HG02884 (cell line): ENCODE measurements at regions not wholly inside any gene's neighbourhood (a gene's known extent, or its start where the extent isn't known, plus 50 kb on each side); places are given as distances from the start of the nearest gene placed in this dataset.
"Not testable (repeated sequence)": the region's sequence is repeated elsewhere in the genome, so short reads cannot be mapped to it uniquely, and the experiment has no call there.

Experiments used
- ATAC-seq: cut with Tn5 transposase; IDR thresholded peaks from one replicate; pipeline ENCODE4 v1.9.1; 2021; ENCODE audit warnings: mild to moderate bottlenecking, moderate library complexity; ENCODE audit not compliant: unreplicated experiment

DNA sequence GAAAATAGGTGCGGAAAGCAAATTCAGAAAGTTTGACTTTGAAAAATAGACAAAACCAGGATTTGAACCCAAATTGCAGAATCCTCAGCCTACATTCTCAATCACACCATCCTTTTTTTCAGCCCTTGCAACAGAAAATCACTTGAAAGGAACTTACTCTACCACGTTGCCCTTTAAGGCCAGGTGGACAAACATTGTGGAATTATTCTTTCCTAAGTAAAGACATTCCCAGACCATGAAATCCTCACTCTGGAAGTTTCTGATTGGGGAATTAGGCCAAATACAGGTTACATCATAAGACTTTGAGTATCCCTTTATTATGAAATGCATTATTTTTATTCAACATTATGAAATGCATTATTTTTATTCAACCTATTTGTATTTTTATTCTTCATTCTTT, 259.4 kb downstream of the RAD51AP2 start:
- no peak for ATAC-seq

DNA sequence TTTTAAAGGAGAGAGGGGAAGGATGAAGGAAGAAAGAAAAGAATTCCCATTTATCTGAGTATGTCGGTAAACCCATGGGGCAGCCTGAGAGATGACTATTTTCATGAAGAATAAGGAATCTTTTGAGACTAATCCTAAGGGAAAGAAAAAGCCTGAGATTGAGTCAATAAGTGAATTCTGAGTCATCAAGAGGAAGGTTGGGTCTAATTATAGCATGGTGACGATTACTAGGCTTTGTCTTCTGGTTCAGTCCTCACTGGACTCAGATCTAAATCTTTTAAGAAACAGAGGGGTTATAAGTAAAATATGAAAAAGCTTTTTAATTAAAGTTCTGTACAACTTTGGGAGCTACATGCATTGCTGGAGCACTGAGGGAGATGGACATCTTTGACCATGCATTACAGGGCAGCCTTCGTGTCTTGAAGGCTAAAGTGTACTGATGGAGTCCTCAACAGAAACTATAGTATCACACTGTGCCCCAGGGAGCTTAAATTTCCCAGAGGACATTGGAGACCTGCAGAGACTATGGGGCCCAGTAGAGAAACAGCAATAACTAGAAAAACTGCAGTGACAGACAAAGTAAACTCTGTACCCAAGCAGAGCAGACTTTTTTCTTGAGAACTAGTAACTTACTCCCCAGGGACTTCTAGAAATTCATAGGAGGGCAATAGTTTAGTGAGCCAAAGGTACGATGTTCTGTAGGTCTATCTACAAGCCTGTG, 260.9 kb downstream of the RAD51AP2 start:
- peak; percentile 55 for ATAC-seq

DNA sequence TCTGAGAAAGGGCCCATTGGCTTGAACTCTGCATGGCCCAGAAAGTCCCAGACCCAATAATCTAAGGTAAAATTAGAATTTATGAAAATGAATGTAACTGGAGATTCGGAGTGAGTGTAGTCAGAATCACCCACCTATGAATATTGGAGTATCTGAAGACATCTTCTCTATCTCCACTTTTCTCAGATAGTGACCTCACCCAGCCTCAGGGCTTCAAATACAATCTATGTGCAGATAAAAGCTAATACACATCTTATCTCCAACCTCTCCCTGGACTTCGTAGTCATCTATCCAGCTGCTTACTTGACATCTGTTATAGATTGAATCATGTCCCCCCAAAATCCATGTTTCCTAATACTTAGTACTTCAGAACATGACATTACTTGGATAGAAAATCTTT, 263.2 kb downstream of the RAD51AP2 start:
- no peak for ATAC-seq

DNA sequence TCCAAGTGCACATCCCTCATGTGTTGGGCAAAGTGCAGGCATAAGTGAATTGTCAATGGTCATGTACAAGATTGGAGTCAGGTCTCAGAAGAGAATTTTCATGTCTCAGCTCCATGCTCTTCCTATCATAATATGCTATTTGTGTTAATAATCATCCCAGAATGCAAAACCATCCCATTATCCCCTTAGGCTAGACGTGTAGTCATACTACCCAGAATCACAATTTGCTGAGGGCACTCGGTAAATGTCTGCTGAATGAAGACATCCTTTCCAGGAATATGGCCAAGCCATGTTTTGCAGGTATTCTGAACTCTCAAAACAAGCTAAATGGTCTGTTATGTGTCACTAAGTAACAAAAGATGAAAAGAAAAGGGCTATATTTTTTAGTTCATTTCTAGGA, 263.8 kb downstream of the RAD51AP2 start:
- ATAC-seq = no peak

DNA sequence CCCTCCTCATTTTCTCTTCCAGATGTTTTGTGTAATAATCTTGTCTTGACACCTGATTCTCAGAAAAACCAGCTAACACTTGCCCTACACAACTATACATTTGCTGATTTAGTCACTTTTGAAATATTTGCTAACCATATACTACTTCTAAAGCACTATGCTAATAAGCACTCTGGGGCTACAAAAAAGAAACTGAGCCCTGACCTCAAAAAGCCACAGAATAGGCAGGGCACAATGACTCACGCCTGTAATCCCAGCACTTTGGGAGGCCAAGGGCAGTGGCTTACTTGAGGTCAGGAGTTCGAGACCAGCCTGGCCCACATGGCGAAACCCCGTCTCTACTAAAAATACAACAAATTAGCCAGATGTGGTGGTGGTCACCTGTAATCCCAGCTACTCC, 266.0 kb downstream of the RAD51AP2 start:
- ATAC-seq = no peak

DNA sequence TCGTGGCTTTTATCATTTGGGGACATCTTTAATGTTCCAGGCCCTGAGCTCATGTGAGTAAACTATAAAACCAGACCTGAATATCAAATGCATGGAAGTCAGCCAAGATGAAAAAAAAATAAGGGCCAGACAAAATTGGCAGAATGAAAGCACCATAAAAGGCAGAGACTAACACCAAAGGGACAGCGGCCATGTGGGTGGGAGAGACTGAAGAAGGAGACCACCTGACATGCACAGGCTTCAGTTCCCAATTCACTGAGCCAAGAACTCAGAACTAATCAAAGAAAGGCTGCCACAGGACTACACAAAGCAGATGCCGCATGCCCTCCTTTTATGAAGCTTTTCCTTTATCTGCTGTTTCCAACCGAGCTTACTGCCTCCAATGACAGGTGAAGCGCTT, 267.1 kb downstream of the RAD51AP2 start:
- ATAC-seq = no peak

DNA sequence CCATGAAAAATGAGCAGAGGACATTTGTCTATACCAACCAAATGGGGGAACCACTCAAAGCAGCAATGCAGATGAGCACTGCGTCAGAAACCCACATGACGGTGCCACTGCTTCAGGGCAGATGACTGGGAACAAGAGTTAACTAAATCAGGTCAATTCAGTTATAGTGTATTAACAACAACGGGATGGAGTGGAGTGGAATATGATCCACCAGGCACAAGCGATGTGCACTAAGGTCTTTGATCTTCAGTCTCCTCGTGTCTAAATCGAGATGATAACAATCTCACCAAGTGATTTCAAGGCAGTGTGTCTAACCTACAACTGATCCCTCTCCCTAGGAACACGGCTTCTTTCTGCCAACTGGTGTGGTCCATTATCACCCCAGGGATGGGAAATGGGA, 269.0 kb downstream of the RAD51AP2 start:
- ATAC-seq = no peak

DNA sequence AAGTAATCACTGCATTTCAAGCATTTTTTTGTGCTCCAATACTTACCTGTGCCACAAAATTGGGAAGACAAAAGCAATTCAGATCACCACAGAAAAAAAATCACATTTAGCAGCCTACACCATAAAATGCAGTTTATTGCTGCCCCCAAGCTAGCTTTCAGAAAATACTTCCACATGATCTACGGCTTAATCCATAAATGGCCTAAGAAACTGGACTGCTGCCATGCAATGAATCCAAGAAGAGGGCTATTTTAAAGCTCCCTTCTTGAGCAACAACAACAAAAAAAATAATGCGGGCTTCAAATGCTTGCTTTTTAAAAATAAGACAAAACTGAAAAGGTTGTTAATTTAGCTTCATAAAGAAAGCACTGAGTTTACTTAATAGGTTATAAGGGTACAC, 272.3 kb downstream of the RAD51AP2 start:
- no peak for ATAC-seq

DNA sequence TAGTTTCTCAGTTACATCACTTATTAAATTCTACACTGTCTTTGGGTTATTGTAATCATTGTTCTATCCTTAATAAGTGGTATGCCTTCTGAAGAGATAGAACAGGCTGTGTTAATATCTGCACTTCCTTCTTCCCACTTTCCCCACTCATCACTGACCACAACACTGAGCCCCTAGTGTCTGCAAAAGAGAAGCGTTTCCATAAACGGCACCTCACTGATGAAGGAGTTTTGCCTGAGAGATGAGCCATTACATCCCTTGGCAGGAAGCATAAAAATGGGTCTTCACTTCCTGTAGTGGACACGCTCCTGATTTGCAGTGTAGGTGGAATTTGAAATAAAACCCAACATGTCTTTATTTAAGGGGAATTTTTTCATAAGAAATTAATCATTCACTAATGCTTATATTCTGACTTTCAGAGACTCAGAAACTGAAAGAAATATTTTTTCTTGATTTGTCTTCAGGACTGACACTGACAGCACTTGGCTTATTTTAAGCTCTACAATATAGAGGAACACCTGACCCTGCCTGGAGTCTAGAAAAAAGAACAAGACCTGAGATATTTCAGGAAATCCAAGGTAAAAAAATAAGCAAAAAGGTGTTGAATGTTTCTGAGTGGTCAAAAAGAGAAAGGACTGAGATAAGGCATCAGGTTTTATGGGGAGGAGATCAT, 275.3 kb downstream of the RAD51AP2 start:
- no peak for ATAC-seq

DNA sequence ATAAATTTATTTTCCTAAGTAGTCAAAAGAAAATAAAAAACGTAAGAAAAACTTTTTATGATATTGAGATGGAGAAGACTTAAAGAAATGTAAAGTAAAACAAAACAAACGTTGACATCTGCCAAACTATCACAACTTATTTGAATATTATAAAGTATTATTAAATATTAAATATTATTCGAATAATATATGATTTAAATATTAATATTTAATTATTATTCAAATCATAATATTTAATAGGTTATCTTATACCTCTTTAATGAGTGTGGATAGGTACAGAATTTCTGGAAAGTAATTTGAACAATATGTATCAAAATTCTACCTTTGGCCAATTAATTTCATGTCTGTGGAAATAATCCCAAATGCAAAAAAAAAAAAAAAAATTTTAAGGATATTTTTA, 278.7 kb downstream of the RAD51AP2 start:
- ATAC-seq = no peak

DNA sequence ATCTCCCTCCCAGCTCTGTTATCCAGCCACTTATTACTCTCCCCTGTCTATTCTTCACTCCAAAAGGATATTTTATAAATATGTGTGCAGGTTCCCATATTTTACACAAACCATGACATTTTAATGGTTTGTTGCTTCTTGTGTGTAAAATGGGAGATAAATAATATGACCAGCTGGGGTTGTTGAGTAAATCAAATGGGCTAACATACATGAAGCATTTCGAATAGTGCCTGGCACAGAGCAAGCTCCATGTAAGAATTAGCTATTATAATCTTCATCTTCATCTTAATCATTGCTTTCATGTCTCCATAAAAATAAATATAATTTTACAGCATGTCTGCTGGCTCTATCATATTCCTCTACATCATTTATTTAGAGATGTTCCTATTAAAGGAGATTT, 283.1 kb downstream of the RAD51AP2 start:
- ATAC-seq = no peak

DNA sequence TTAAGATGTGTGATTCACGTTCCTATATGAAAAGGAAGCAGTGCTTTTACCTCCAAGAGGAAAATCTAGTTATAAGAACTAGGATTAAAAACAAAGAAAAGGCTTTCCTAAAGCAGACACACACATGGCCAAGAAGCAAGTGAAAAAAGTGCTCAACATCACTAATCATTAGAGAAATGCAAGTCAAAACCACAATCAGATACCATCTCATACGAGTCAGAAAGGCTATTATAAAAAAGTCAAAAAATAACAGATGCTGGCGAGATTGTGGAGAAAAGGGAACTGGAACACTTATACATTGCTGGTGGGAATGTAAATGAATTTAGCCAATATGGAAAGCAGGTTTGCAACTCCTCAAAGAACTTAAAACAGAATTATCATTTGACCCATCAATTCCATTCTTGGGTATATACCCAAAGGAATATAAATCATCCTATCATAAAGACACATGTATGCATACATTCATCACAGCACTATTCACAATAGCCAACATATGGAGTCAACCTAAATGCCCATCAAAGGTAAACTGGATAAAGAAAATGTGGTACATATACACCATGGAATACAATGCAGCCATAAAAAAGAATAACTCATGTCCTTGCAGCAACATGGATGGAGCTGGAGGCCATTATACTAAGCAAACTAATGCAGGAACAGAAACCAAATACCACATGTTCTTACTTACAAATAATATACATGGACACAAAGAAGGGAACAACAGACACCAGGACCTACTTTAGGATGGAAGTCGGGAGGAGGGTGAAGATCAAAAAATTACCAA, 285.3 kb downstream of the RAD51AP2 start:
- no peak for ATAC-seq

DNA sequence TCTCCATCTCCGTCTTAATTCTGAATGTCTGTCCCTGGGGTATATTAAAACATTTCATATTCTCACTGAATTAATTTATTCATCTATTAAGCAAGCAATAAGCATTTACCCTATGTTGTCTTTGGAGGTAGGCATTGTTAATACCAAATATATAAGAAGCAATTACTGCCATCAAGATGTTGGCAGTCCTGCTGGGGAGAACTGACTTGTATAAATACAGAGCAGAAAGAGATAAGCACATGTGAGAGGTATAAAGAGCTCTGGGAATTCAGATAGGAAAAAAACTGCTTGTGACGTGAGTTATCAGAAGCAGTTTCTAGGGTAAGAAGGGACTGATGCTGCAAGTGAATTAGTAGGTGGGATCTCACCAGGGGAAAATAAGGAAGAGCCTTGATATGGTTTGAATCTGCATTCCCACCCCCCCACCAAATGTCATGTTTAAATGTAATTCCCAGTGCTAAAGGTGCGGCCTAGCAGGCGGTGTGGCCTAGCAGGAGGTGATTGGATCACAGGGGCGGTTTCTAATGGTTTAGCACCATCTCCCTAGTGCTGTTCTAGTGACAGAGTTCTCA, 286.8 kb downstream of the RAD51AP2 start:
- ATAC-seq = no peak

DNA sequence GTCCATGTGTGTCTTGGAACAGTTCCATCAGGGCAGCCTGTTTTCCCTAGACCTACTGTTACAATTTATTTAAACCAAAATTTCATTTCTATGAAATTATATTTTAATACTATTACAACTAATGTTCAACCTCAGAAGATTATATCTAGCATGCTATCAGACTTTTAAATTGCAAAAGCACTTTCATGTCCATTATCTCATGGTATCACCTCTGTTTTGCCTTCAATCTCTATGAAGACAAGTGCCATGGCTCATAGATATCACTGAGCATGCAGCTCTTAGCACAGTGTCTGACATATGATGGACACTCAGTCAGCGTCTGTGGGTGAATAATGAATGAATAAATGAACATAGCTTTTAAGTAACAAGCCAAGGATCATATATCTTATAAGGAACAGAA, 288.8 kb downstream of the RAD51AP2 start:
- no peak for ATAC-seq

DNA sequence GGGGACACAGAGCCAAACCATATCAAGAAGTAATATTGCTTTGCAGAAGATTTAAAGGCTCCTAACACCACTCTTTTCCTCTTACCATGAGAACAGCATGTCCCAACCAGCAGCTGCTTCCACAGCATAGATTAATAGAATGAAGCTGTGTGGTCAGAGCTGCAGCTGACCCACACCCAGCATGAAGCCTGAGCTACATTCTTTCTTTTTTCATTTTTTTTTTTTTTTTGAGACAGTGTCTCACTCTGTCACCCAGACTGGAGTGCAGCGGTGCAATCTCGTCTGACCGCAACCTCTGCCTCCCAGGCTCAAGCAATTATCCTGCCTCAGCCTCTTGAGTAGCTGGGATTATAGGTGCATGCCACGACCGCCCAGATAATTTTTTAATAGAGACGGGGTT, 289.8 kb downstream of the RAD51AP2 start:
- no peak for ATAC-seq

DNA sequence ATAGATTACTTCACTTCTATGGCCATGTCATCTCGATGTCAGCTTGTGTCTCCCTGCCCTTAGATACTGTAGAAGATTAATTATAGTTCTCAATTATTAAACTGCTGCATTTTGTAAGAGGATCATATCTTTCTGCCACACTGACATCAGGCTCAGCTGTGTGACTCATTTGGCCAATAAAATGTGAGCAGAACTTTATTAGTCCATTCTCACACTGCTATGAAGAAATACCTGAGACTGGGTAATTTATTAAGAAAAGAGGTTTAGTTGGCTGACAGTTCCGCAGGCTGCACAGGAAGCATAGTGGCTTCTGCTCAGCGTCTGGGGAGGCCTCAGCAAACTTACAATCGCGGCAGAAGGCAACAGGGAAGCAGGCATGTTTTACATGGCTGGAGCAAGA, 290.4 kb downstream of the RAD51AP2 start:
- ATAC-seq = no peak

DNA sequence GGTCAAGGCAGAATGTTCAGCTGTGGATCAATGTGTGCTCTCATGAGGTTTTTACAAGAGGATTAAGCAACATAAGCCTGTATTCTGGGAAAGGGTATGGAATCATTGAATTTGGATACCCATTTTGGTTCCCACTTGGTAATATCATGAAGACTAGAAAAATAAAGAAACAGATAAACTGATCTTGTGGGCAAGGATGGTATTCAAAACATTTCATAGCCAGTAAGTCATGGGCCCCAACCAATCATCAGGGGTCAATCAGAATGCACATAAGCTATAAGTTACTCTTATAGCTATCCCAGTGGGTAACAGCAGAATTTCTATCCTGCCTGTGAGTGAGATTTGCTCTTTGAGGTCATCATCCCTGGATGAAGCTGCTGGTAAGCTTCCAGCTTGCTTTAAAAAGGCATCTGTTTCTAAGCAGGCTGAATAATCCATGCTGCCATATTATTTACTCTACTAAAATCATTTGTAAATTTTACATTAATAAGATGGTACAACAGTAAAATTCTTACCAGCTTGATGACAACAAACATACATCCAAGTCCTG, 291.2 kb downstream of the RAD51AP2 start:
- no peak for ATAC-seq

DNA sequence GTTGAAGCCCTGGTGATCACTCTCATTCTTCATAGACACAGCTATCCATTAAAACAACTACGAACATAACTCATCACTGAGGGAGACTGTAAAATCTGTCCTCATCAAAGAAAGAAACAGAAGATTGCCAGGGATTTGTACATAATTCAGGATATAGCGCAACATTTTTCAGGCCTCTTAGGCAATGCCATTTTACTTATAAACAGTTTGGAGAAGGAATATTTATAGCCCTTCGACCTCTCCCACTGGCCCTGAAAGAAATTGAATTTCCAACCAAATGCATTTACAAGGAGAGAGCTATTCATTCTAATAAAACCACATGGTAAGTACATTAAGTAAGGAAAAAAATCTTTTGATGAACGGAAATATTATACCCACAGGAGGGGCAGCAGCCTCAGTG, 295.0 kb downstream of the RAD51AP2 start:
- ATAC-seq = no peak

DNA sequence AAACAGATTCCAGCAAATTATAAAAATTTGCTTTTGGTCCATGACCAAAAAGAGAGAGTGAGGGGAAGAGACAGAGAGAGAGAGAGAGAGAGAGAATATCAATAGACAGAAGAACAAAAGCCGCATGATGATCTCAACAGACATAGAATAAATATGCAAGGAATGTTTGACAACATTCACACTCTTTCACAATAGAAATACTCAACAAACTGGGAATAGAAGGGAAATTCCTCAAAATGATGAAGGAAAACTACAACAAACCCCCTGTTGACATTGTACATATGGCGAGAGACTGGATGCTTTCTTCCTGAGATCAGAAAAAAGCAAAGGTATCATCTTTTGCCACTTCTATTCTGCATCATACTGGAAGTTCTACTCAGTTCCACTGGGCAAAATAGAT, 309.7 kb downstream of the RAD51AP2 start:
- ATAC-seq = no peak

DNA sequence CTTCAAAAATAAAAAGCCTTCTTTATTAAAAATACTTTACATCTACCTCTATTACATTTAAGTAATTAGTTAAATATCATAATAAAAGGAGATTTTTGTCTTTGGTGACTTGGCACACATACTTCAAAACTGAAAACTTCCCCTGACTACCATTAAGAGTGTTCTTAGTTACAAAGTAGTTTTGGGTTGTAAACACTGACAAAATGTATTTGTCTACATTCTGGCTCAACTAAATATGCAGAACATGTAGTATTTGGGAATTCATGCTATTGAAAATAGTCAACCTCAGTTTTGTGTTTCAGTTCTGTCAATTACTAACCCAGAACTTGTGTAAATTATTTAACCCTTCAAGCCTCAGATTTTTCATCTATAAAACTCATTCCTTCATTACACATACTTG, 311.5 kb downstream of the RAD51AP2 start:
- no peak for ATAC-seq

DNA sequence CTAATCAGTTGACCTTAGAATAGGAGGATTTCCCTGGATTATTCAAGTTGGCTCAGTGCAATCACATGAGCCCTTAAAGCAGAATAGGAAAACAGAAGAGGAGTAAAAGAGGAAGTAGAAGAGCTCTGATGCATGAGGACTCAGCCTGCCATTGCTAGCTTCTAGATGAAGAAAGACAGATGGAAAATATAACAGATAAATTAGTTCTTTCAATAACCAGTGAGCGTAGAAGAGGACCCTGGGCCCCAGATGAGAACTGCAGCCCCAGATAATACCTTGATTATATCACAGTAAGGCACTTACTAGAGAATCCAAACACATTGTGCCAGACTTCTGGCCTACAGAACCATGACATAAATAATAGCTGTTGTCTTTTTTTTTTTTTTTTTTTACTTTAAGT, 314.0 kb downstream of the RAD51AP2 start:
- ATAC-seq = not testable (repeated sequence)
